IMR-90 (cell line): ENCODE measurements at regions not wholly inside any gene's neighbourhood (a gene's known extent, or its start where the extent isn't known, plus 50 kb on each side); places are given as distances from the start of the nearest gene placed in this dataset.
"Not testable (repeated sequence)": the region's sequence is repeated elsewhere in the genome, so short reads cannot be mapped to it uniquely, and the experiment has no call there.

Experiments used
- ATAC-seq: fragments of 200-7000 bp; cut with Tn5 transposase; 2 replicates; pipeline ENCODE4 v1.9.1; 2020; ENCODE audit warnings: low read depth, mild to moderate bottlenecking, moderate library complexity
- BruUV-seq: library from RNA; stranded (reverse); fragments of 400-500 nt; replicated peaks from 2 replicates; lab custom pipeline; 2021; lab: Mats Ljungman, UMichigan
- CTCF ChIA-PET: fragments of 300-600 bp; formaldehyde crosslinking; extraction: SDS; loops from one replicate; lab custom pipeline; 2021; ENCODE audit warnings: antibody characterized with exemption; lab: Yijun Ruan, JAX
- POLR2A ChIA-PET: fragments of 300-600 bp; sonication (Branson Sonifier 250); formaldehyde crosslinking; loops from one replicate; lab custom pipeline; 2022; ENCODE audit warnings: antibody characterized with exemption; ENCODE audit not compliant: unreplicated experiment; lab: Charles Lee
- DNase-seq: peaks from one replicate; pipeline ENCODE4 v3.0.0; 2013
- H2AFZ ChIP-seq: replicated peaks from 2 replicates; pipeline ENCODE3; 2013; ENCODE audit warnings: low read length, mild to moderate bottlenecking; ENCODE audit not compliant: poor library complexity
- H2AK5ac ChIP-seq: 2 replicates; pipeline ENCODE4 v1.6.1; 2013; ENCODE audit warnings: low read depth, low read length, inconsistent platforms
- H2AK9ac ChIP-seq: replicated peaks from 2 replicates; pipeline ENCODE3; 2013; ENCODE audit warnings: mild to moderate bottlenecking, low read depth, low read length, moderate library complexity; ENCODE audit not compliant: poor library complexity
- H2BK120ac ChIP-seq: 2 replicates; pipeline ENCODE4 v1.6.1; 2013; ENCODE audit warnings: low read depth, low read length, inconsistent platforms
- H2BK15ac ChIP-seq: 3 replicates; pipeline ENCODE4 v1.6.1; 2013; ENCODE audit warnings: low read depth, low read length, inconsistent platforms
- H2BK20ac ChIP-seq: 2 replicates; pipeline ENCODE4 v1.6.1; 2013; ENCODE audit warnings: low read depth, mild to moderate bottlenecking, inconsistent platforms, low read length, moderate library complexity
- H2BK5ac ChIP-seq: 2 replicates; pipeline ENCODE4 v1.6.1; 2013; ENCODE audit warnings: mild to moderate bottlenecking, low read depth, low read length, inconsistent platforms; ENCODE audit not compliant: poor library complexity, severe bottlenecking
- H3K14ac ChIP-seq: replicated peaks from 2 replicates; pipeline ENCODE4 v1.6.1; 2013; ENCODE audit warnings: low read depth, low read length, inconsistent platforms
- H3K18ac ChIP-seq: 2 replicates; pipeline ENCODE4 v1.6.1; 2013; ENCODE audit warnings: low read depth, low read length, control low read depth
- H3K23ac ChIP-seq: 2 replicates; pipeline ENCODE4 v1.6.1; 2013; ENCODE audit warnings: low read depth, low read length, inconsistent platforms
- H3K27ac ChIP-seq: 2 replicates; pipeline ENCODE4 v1.5.1; 2013; ENCODE audit warnings: mild to moderate bottlenecking, control low read depth, low read length; ENCODE audit not compliant: insufficient read depth
- H3K27me3 ChIP-seq: 2 replicates; pipeline ENCODE4 v1.6.1; 2013; ENCODE audit warnings: low read length; ENCODE audit not compliant: control insufficient read depth, insufficient read depth
- H3K36me3 ChIP-seq: 2 replicates; pipeline ENCODE4 v1.6.1; 2013; ENCODE audit warnings: low read length, mixed read lengths; ENCODE audit not compliant: control insufficient read depth, insufficient read depth
- H3K4ac ChIP-seq: 2 replicates; pipeline ENCODE4 v1.6.1; 2013; ENCODE audit warnings: low read depth, low read length, inconsistent platforms
- H3K4me1 ChIP-seq: 2 replicates; pipeline ENCODE4 v1.6.1; 2013; ENCODE audit warnings: low read length, mixed read lengths; ENCODE audit not compliant: control insufficient read depth, insufficient read depth
- H3K4me2 ChIP-seq: 2 replicates; pipeline ENCODE4 v1.6.1; 2013; ENCODE audit warnings: low read depth, mild to moderate bottlenecking, control low read depth, low read length, moderate library complexity
- H3K4me3 ChIP-seq: 2 replicates; pipeline ENCODE4 v1.5.1; 2013; ENCODE audit warnings: low read depth, mild to moderate bottlenecking, control low read depth, low read length, moderate library complexity; ENCODE audit not compliant: insufficient read depth
- H3K56ac ChIP-seq: 2 replicates; pipeline ENCODE4 v1.6.1; 2013; ENCODE audit warnings: low read length, inconsistent platforms; ENCODE audit not compliant: insufficient read depth; ENCODE audit errors: extremely low read depth
- H3K79me1 ChIP-seq, 2 experiments: 2 replicates each; pipeline ENCODE4 v1.6.1; 2013; ENCODE audit warnings: low read length in 2 of 2, inconsistent platforms in 1 of 2, low read depth in 1 of 2
- H3K9ac ChIP-seq: 2 replicates; pipeline ENCODE4 v1.6.1; 2013; ENCODE audit warnings: low read depth, low read length, control low read depth
- H3K9me1 ChIP-seq: 2 replicates; pipeline ENCODE4 v1.6.1; 2013; ENCODE audit warnings: low read length, inconsistent platforms; ENCODE audit not compliant: insufficient read depth
- H3K9me3 ChIP-seq: 2 replicates; pipeline ENCODE4 v1.6.1; 2013; ENCODE audit warnings: low read length; ENCODE audit not compliant: control insufficient read depth, insufficient read depth
- H4K20me1 ChIP-seq: 2 replicates; pipeline ENCODE4 v1.6.1; 2013; ENCODE audit warnings: low read length, inconsistent platforms; ENCODE audit not compliant: insufficient read depth
- H4K5ac ChIP-seq: 2 replicates; pipeline ENCODE4 v1.6.1; 2013; ENCODE audit warnings: mild to moderate bottlenecking, low read depth, low read length, control low read depth
- H4K8ac ChIP-seq, 2 experiments: 2 replicates each; pipeline ENCODE4 v1.6.1; 2013; ENCODE audit warnings: low read depth in 2 of 2, low read length in 2 of 2, control low read depth in 1 of 2, inconsistent platforms in 1 of 2
- H4K91ac ChIP-seq: 2 replicates; pipeline ENCODE4 v1.6.1; 2013; ENCODE audit warnings: low read depth, low read length, inconsistent platforms; ENCODE audit not compliant: insufficient read depth
- WGBS, 2 experiments: methylation state at CpG; one replicate each; pipeline versions ENCODE4 v1.1.5 to v1.1.7; 2013; ENCODE audit warnings: missing lambda C conversion rate in 2 of 2; ENCODE audit not compliant: insufficient read length in 1 of 2; ENCODE audit errors: extremely low coverage in 2 of 2; 5-methylcytosine and 5-hydroxymethylcytosine counted together
- dilution Hi-C: fragments of 300-500 bp; cut with HindIII; formaldehyde crosslinking; loops from one replicate; pipeline ENCODE4 v1.14.3; 2018; ENCODE audit warnings: low sequenced_read_pairs; ENCODE audit not compliant: unreplicated experiment
- in situ Hi-C: fragments of 300-500 bp; cut with MboI; formaldehyde crosslinking; loops from 3 replicates; pipeline ENCODE4 v1.14.3; 2019; ENCODE audit warnings: low sequenced_read_pairs, inconsistent platforms, mixed read lengths
- intact Hi-C: fragments of 100-400 bp; cut with micrococcal nuclease; formaldehyde crosslinking; loops from 2 replicates; pipeline ENCODE4 v1.10.0; 2022

DNA sequence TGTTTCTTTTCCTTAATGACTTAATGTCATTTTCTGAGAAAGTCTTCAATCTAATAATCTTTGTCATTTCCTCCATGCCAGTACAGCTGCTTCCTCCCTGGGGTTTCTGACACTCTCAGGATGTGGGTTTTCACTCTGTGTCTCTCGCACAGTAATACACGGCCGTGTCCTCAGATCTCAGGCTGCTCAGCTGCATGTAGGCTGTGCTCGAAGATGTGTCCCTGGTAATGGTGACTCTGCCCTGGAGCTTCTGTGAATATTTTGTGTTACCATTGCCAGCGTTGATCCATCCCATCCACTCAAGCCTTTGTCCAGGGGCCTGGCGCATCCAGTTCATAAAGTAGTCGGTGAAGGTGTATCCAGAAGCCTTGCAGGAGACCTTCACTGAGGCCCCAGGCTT lies 97.6 kb downstream of the OR4M2 start:
- H3K9me3 ChIP-seq, H4K91ac ChIP-seq, H4K5ac ChIP-seq, H4K8ac ChIP-seq, H3K9me1 ChIP-seq, H2AK5ac ChIP-seq, intact Hi-C loops, H3K79me1 ChIP-seq, POLR2A ChIA-PET, H3K27me3 ChIP-seq, H3K14ac ChIP-seq, H4K20me1 ChIP-seq, BruUV-seq, H2BK120ac ChIP-seq, H2AFZ ChIP-seq, H3K4me2 ChIP-seq, H2BK15ac ChIP-seq, H3K18ac ChIP-seq, H3K4me3 ChIP-seq, H2BK20ac ChIP-seq, H3K9ac ChIP-seq, H3K36me3 ChIP-seq, H2AK9ac ChIP-seq, DNase-seq, H3K4me1 ChIP-seq, H3K4ac ChIP-seq, H3K27ac ChIP-seq, H3K56ac ChIP-seq, H2BK5ac ChIP-seq, ATAC-seq, in situ Hi-C loops, CTCF ChIA-PET, H3K23ac ChIP-seq, dilution Hi-C loops: not testable (repeated sequence)
- WGBS, 2 experiments, result no CpG with 5 or more reads among the region's 7 CpGs

DNA sequence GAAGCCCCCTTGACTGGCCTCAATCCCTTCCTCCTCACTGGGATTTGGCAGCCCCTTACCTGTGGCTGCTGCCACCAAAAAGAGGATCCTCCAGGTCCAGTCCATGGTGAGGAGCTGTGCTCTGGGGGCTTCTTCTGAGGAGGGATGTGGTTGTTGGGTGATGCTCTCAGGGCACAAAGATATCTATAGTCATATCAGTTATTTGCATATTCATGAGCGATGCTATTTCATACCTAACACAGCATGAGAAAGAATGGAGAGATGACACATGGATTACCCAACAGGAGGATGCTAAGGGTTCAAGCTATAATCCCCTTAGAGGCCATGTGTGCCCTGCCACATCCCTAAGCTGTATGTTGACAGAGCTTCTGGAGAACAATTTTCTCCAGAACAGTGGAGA lies 98.1 kb downstream of the OR4M2 start:
- H3K56ac ChIP-seq, H4K5ac ChIP-seq, dilution Hi-C loops, BruUV-seq, H3K9ac ChIP-seq, H2AK9ac ChIP-seq, H2BK5ac ChIP-seq, H3K79me1 ChIP-seq, H4K8ac ChIP-seq, H3K14ac ChIP-seq, ATAC-seq, in situ Hi-C loops, H3K9me3 ChIP-seq, H3K4me2 ChIP-seq, DNase-seq, H4K91ac ChIP-seq, H3K36me3 ChIP-seq, H3K27ac ChIP-seq, H2BK20ac ChIP-seq, H3K23ac ChIP-seq, H4K20me1 ChIP-seq, H2AK5ac ChIP-seq, CTCF ChIA-PET, H3K4ac ChIP-seq, H2AFZ ChIP-seq, H2BK15ac ChIP-seq, intact Hi-C loops, H3K18ac ChIP-seq, POLR2A ChIA-PET, H2BK120ac ChIP-seq, H3K9me1 ChIP-seq, H3K27me3 ChIP-seq, H3K4me3 ChIP-seq, H3K4me1 ChIP-seq: not testable (repeated sequence)
- no CpG with 5 or more reads among the region's 1 CpG for WGBS, 2 experiments
